GM23248 (cell line): ENCODE measurements at regions not wholly inside any gene's neighbourhood (a gene's known extent, or its start where the extent isn't known, plus 50 kb on each side); places are given as distances from the start of the nearest gene placed in this dataset.

Source experiments
- EZH2 ChIP-seq: fragments of 200-600 bp; sonication (generic); IDR thresholded peaks from 2 replicates; pipeline ENCODE4 v1.6.1; 2018; ENCODE audit warnings: antibody characterized with exemption, mild to moderate bottlenecking; ENCODE audit not compliant: insufficient read depth, poor library complexity, severe bottlenecking
- EZH2phosphoT487 ChIP-seq: fragments of 200-600 bp; sonication (generic); IDR thresholded peaks from 2 replicates; pipeline ENCODE4 v1.6.1; 2018; ENCODE audit warnings: antibody characterized with exemption, moderate library complexity, mild to moderate bottlenecking, low read depth; ENCODE audit not compliant: insufficient read depth

GRCh38 chr1:233788687-233789086, 115.8 kb upstream of the SLC35F3 start:
- TF ChIP-seq EZH2 (no peak), EZH2phosphoT487 (no peak)
